ENCODE measurements at regions not wholly inside any gene's neighbourhood (a gene's known extent, or its start where the extent isn't known, plus 50 kb on each side); places are given as distances from the start of the nearest gene placed in this dataset.

DNA sequence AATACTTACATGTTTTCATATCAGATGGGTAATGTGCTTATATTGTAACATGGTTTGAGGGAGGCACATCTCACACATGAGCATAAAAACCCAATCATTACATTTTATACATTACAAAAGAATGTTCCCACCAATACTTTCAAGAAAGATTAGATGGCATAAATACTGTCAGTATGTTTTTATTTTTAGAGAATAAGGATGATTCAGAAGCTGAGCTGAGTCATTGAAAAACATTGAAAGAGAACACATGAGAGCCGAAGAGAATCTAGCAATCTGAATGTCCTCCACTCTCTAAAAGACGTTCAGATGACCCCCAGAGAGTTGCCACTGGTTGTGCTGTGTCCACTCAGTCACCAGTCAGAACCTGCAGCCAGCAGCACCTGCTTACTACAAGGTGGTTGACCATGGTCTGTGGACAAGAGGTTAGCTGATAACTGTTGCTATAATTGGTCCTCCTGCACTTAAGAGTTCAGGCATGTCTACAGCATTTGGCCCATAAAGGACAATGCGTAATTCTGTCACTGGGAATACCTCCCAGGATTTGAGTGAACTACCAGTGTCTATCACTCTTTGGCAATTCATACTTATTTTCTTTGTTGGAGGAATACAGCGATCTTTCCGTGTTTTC is 382.2 kb upstream of the IGFBP7 start:
- TF ChIP-seq CTCF (IDR thresholded peaks at IDR 0.05; ENCODE audit: borderline replicate concordance, control extremely low read depth, extremely low read depth, insufficient read depth, missing control alignments) = no peak
- in situ Hi-C loops (cut with MboI; ENCODE audit: low sequenced_read_pairs, unreplicated experiment) = no loop called here
- no peak for DNase-seq (ENCODE audit: low spot score)

DNA sequence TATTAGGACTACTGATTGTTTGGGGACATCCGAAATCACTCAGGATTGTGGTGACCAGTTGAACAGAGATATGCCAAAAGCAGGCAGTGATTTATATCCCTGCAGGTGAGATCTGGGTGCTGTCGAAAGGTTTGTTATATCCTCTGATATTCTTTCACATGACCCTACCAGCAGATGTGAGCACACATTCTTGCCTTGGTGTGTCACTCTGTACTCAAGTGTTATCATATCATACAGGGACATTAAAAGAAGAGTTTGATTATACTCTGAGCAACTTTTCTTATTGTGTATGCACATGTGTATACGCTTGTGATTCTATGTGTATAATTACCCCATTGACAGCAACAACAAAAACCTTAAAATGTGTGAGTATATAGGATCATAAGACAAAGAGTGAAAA is 381.2 kb upstream of the IGFBP7 start:
- no peak for DNase-seq (ENCODE audit: low spot score)
- TF ChIP-seq CTCF (IDR thresholded peaks at IDR 0.05; ENCODE audit: borderline replicate concordance, control extremely low read depth, extremely low read depth, insufficient read depth, missing control alignments) = no peak
- in situ Hi-C loops (cut with MboI; ENCODE audit: low sequenced_read_pairs, unreplicated experiment) = no loop called here

- in situ Hi-C loops (cut with MboI; ENCODE audit: low sequenced_read_pairs, unreplicated experiment) = no loop called here
- DNase-seq (ENCODE audit: low spot score) = no peak
- TF ChIP-seq CTCF (IDR thresholded peaks at IDR 0.05; ENCODE audit: borderline replicate concordance, control extremely low read depth, extremely low read depth, insufficient read depth, missing control alignments) = no peak
Observed at GRCh38 chr4:57490520-57491255, 380.5 kb upstream of the IGFBP7 start.

GRCh38 chr4:57488366-57489162 is 378.4 kb upstream of the IGFBP7 start:
- TF ChIP-seq CTCF (IDR thresholded peaks at IDR 0.05; ENCODE audit: borderline replicate concordance, control extremely low read depth, extremely low read depth, insufficient read depth, missing control alignments) = no peak
- no peak for DNase-seq (ENCODE audit: low spot score)
- in situ Hi-C loops (cut with MboI; ENCODE audit: low sequenced_read_pairs, unreplicated experiment) = no loop called here

GRCh38 chr4:57475424-57475823 is 365.2 kb upstream of the IGFBP7 start:
- TF ChIP-seq CTCF (IDR thresholded peaks at IDR 0.05; ENCODE audit: borderline replicate concordance, control extremely low read depth, extremely low read depth, insufficient read depth, missing control alignments) = no peak
- in situ Hi-C loops (cut with MboI; ENCODE audit: low sequenced_read_pairs, unreplicated experiment) = no loop called here
- no peak for DNase-seq (ENCODE audit: low spot score)

DNA sequence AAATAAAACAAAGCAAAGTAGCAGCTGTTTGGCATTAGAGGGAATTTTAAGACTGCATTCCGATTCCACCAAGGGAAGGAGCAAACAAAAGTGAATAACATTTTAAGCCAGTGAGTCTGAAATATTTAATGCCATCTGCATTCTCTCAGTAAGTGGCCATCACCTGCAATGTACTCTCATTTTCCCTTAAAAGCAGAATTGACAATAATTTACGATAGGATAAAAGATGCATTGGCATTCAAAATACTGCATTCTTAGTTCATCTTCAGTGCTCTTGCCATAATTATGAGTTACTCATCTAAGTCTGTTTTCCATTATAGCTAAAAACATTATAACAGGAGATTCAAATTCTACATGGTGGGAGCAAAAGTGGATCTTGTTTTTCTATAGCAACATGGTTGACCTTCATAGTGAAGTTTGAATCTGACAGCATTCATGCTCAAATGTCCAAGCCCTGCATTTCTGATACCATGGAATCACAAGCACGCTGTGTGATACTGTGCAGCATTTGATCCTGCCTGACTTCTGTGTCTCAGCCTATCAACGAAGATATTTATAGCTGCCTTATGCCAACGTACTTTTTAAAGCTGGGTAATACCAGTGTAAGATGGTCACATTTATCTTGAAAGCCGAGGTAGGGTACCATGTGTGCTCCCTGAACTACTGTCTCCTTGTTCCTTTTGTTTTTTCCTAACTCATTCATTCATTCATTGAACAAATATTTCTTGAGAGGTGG is 355.3 kb upstream of the IGFBP7 start:
- no peak for DNase-seq (ENCODE audit: low spot score)
- TF ChIP-seq CTCF (IDR thresholded peaks at IDR 0.05; ENCODE audit: borderline replicate concordance, control extremely low read depth, extremely low read depth, insufficient read depth, missing control alignments) = no peak
- in situ Hi-C loops (cut with MboI; ENCODE audit: low sequenced_read_pairs, unreplicated experiment) = no loop called here
